GM06990 (cell line): ENCODE measurements at regions not wholly inside any gene's neighbourhood (a gene's known extent, or its start where the extent isn't known, plus 50 kb on each side); places are given as distances from the start of the nearest gene placed in this dataset.

Experiments
- DNase-seq: peaks from one replicate; pipeline ENCODE4 v3.0.0-alpha.2; 2011; ENCODE audit not compliant: insufficient read length; ENCODE audit errors: extremely low read depth
- H3K27me3 ChIP-seq: replicated peaks from 2 replicates; pipeline ENCODE4 v1.6.0; 2011; ENCODE audit warnings: low read length; ENCODE audit not compliant: control insufficient read depth, insufficient read depth
- H3K36me3 ChIP-seq: 2 replicates; pipeline ENCODE4 v1.5.1; 2011; ENCODE audit warnings: low read length; ENCODE audit not compliant: control insufficient read depth, insufficient read depth
- H3K4me3 ChIP-seq: replicated peaks from 2 replicates; pipeline ENCODE4 v1.5.1; 2011; ENCODE audit warnings: low read depth, mild to moderate bottlenecking, control low read depth, low read length
- CTCF ChIP-seq: IDR thresholded peaks from 2 replicates; pipeline ENCODE4 v1.5.1; 2011; ENCODE audit warnings: low read length, control low read depth, mild to moderate bottlenecking, inconsistent platforms; ENCODE audit not compliant: insufficient read depth, poor library complexity, severe bottlenecking

DNA sequence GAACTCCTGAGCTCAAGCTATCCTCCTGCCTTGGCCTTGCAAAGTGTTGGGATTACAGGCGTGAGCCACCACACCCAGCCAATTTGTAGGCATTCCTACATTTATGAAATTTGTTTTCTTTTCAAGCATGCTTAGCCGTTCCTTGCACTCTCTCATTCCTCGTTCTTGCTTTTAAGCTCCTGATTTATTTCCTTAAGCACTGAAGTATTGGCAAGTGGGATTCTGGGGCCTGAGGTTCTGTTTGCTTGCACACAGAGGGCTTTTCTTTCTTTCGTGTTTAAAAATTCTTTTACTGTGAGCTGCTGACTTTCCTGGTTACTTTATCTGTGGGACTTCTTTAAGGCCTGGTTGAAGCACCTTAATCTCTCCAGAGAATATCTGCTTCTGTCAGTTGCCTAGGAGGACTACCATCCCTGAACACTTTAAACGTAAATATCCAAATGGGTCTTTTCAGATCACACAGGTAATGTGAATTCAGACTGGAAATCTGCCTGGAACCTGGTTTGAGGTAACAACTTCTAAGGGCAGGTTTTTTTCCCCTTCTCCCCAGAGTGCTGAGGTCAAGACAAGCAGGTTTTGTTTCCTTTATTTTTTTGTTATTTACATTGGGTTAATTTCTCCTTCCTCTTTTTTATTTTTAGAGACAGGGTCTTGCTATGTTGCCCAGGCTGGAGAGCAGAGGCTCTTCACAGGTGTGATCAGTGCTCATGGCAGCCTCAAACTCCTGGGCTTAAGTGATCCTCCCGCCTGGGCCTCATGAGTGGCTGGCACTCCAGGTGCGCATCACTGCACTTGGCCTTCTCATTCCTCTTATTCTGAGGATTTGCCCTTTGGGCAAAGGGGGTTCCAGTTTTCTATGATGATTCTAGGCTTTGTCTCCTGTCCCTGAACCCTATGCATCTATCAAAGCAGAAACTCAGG, 102.9 kb downstream of the PFKFB3 start:
- no peaks in the 10 kb centered on the region for H3K27me3 ChIP-seq
- no peak for DNase-seq
- no peak for TF ChIP-seq CTCF
- no peak overlapping the region for H3K4me3 ChIP-seq
- H3K36me3 ChIP-seq: no peaks in the 10 kb centered on the region

- no peaks in the 10 kb centered on the region for H3K36me3 ChIP-seq
- DNase-seq: no peak
- no peak for TF ChIP-seq CTCF
- H3K27me3 ChIP-seq: no peaks in the 10 kb centered on the region; the same call in 1 of the 2 replicates
- no peak overlapping the region for H3K4me3 ChIP-seq
These were observed 104.2 kb downstream of the PFKFB3 start for GRCh38 chr10:6306917-6307316.

DNA sequence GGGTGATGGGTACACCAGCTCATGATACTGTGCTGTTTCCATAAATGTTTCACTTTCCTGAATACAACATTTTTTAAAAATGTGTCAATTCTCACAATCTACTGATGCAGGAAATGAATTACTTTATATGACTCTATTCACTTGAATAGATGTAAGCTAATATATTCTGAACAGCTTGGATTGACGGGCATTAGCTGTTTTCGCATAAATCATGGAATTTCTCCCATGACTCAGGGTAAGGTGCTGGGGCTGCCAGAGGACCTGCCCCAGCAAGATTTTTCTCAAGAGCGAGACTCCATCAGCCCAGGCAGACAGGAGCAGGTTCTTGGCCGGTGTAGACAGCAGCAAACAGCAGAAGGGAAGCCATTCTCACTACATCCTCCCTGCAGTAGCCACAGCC, 107.1 kb downstream of the PFKFB3 start:
- Histone ChIP-seq H3K27me3 (no peaks in the 10 kb centered on the region; the same call in 1 of the 2 replicates), H3K4me3 (no peak overlapping the region), H3K36me3 (no peaks in the 10 kb centered on the region)
- no peak for DNase-seq
- no peak for TF ChIP-seq CTCF

GRCh38 chr10:6310977-6311376, 108.2 kb downstream of the PFKFB3 start:
- Histone ChIP-seq H3K36me3 (no peaks in the 10 kb centered on the region), H3K4me3 (no peak overlapping the region), H3K27me3 (peaks cover under 1% of the 10 kb centered on the region; the same call in 1 of the 2 replicates)
- DNase-seq: no peak
- TF ChIP-seq CTCF: no peak

DNA sequence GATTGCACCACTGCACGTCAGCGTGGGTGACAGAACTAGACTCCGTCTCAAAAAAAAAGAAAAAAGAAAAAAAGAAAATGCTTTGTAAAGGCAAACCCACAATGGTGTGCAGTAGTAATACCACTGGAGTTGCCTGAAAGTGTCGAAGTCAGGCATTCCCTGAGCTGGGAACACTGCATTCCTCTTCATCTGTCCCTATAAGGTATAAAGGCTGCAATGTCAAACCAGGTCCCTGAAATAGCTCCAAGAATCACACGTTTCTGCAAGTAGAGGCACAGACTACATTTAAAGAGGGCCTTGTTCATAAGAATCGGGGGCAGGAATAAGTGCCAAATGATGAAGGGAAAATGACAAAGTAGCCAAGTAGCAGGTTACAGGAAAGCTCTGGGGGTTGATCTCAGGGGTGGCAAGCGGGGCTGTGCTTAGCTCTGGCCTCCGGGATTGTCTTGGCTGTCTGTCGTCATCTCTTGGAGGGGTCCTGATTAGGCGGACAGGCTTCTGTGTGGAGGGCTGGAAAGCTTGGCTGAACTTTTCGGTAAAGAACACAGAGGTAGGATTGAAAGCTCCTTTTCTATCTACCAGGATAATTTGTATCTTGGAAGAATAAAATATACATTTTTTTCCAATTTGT, 109.1 kb downstream of the PFKFB3 start:
- Histone ChIP-seq H3K27me3 (peaks cover 2% of the 10 kb centered on the region; the same call in 1 of the 2 replicates), H3K4me3 (no peak overlapping the region)

More for the DNA sequence above, 109.1 kb downstream of the PFKFB3 start:
- TF ChIP-seq CTCF: no peak
- DNase-seq: no peak
- H3K36me3 ChIP-seq: no peaks in the 10 kb centered on the region
